ENCODE measurements at regions not wholly inside any gene's neighbourhood (a gene's known extent, or its start where the extent isn't known, plus 50 kb on each side); places are given as distances from the start of the nearest gene placed in this dataset.

GRCh38 chr13:79081942-79082341, 324.1 kb downstream of the RBM26 start:
- ATAC-seq (ENCODE audit: low read depth) (no peak), DNase-seq (ENCODE audit: low spot score) (no peak)
- Histone ChIP-seq H3K27me3 (ENCODE audit: insufficient read depth, poor library complexity, severe bottlenecking) (no peaks in the 10 kb centered on the region), H3K36me3 (ENCODE audit: low read depth) (no peaks in the 10 kb centered on the region), H3K4me3 (ENCODE audit: severe bottlenecking) (no peak overlapping the region), H3K4me1 (ENCODE audit: insufficient read depth, poor library complexity, severe bottlenecking) (peaks cover 9% of the 10 kb centered on the region), H3K9me3 (ENCODE audit: severe bottlenecking) (no peaks in the 10 kb centered on the region), H3K27ac (ENCODE audit: poor library complexity, severe bottlenecking) (no peak overlapping the region)
- no peak for TF ChIP-seq CTCF (IDR thresholded peaks at IDR 0.05; ENCODE audit: poor library complexity, severe bottlenecking)

- H3K36me3 ChIP-seq (ENCODE audit: low read depth), result no peaks in the 10 kb centered on the region
- no peak for TF ChIP-seq CTCF (IDR thresholded peaks at IDR 0.05; ENCODE audit: poor library complexity, severe bottlenecking)
- no peaks in the 10 kb centered on the region for H3K27me3 ChIP-seq (ENCODE audit: insufficient read depth, poor library complexity, severe bottlenecking)
- no peak overlapping the region for H3K4me3 ChIP-seq (ENCODE audit: severe bottlenecking)
- H3K4me1 ChIP-seq (ENCODE audit: insufficient read depth, poor library complexity, severe bottlenecking), result peaks cover 9% of the 10 kb centered on the region
- DNase-seq (ENCODE audit: low spot score) (peak; percentile 51), ATAC-seq (ENCODE audit: low read depth) (peak; percentile 74)
- H3K27ac ChIP-seq (ENCODE audit: poor library complexity, severe bottlenecking), result peak overlapping the region; percentile 47
- no peaks in the 10 kb centered on the region for H3K9me3 ChIP-seq (ENCODE audit: severe bottlenecking)
Observed at GRCh38 chr13:79079351-79079839, 326.7 kb downstream of the RBM26 start.

GRCh38 chr13:79075703-79076102, 330.4 kb downstream of the RBM26 start:
- TF ChIP-seq CTCF (IDR thresholded peaks at IDR 0.05; ENCODE audit: poor library complexity, severe bottlenecking), result no peak
- DNase-seq (ENCODE audit: low spot score) (no peak), ATAC-seq (ENCODE audit: low read depth) (no peak)
- Histone ChIP-seq H3K4me1 (ENCODE audit: insufficient read depth, poor library complexity, severe bottlenecking) (peaks cover 9% of the 10 kb centered on the region), H3K9me3 (ENCODE audit: severe bottlenecking) (no peaks in the 10 kb centered on the region), H3K27me3 (ENCODE audit: insufficient read depth, poor library complexity, severe bottlenecking) (no peaks in the 10 kb centered on the region), H3K27ac (ENCODE audit: poor library complexity, severe bottlenecking) (no peak overlapping the region), H3K4me3 (ENCODE audit: severe bottlenecking) (no peak overlapping the region), H3K36me3 (ENCODE audit: low read depth) (no peaks in the 10 kb centered on the region)

GRCh38 chr13:79070343-79070974, 335.6 kb downstream of the RBM26 start:
- Histone ChIP-seq H3K27me3 (ENCODE audit: insufficient read depth, poor library complexity, severe bottlenecking) (no peaks in the 10 kb centered on the region), H3K4me3 (ENCODE audit: severe bottlenecking) (no peak overlapping the region), H3K4me1 (ENCODE audit: insufficient read depth, poor library complexity, severe bottlenecking) (no peaks in the 10 kb centered on the region), H3K9me3 (ENCODE audit: severe bottlenecking) (no peaks in the 10 kb centered on the region), H3K27ac (ENCODE audit: poor library complexity, severe bottlenecking) (no peak overlapping the region), H3K36me3 (ENCODE audit: low read depth) (no peaks in the 10 kb centered on the region)
- no peak for TF ChIP-seq CTCF (IDR thresholded peaks at IDR 0.05; ENCODE audit: poor library complexity, severe bottlenecking)
- no peak for ATAC-seq (ENCODE audit: low read depth)
- DNase-seq (ENCODE audit: low spot score), result no peak

GRCh38 chr13:79062291-79062690, 343.8 kb downstream of the RBM26 start:
- Histone ChIP-seq H3K9me3 (ENCODE audit: severe bottlenecking) (no peaks in the 10 kb centered on the region), H3K36me3 (ENCODE audit: low read depth) (no peaks in the 10 kb centered on the region), H3K27me3 (ENCODE audit: insufficient read depth, poor library complexity, severe bottlenecking) (no peaks in the 10 kb centered on the region), H3K4me3 (ENCODE audit: severe bottlenecking) (no peak overlapping the region), H3K4me1 (ENCODE audit: insufficient read depth, poor library complexity, severe bottlenecking) (no peaks in the 10 kb centered on the region), H3K27ac (ENCODE audit: poor library complexity, severe bottlenecking) (no peak overlapping the region)
- TF ChIP-seq CTCF (IDR thresholded peaks at IDR 0.05; ENCODE audit: poor library complexity, severe bottlenecking), result no peak
- no peak for ATAC-seq (ENCODE audit: low read depth)
- no peak for DNase-seq (ENCODE audit: low spot score)

Measured in RWPE2 (cell line).